ENCODE measurements at regions not wholly inside any gene's neighbourhood (a gene's known extent, or its start where the extent isn't known, plus 50 kb on each side); places are given as distances from the start of the nearest gene placed in this dataset.
A peak's percentile ranks its signal among the peaks of the same experiment; 100 is the strongest.
"Not testable (repeated sequence)": the region's sequence is repeated elsewhere in the genome, so short reads cannot be mapped to it uniquely, and the experiment has no call there.

GRCh38 chr2:201568217-201568820 is 75.0 kb downstream of the TMEM237 start:
- DNase-seq (ENCODE audit: low read depth): no peak

DNA sequence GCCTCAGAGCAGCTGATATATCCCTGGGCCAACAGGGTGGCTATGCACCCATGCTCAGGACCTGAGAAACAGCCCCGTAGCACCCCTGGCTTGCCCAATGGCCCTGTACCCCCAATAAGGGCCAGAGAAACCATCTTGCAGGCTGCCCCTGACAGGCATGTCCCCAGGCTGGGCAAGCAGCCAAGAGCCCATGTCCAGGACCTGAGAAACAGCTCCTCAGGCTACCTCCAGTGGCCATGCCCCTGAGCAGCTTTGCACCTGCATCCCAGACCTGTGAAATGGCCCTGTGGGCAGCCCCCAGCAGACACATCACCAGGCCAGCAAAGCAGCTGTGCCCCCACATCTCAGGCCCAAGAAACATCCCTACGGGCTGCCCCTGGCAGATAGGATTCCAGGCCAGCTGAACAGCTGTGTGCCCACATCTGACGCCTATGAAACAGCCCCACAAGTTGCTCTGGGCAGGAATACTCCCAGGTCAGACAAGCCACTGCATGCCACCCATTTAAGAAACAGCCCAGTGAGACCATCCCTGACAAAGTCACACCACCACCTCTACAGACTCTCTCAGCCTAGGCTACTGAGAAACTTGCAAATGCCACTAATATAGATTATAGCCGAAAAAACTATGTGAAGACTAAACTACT is 84.1 kb downstream of the TMEM237 start:
- no peak for DNase-seq (ENCODE audit: low read depth)

GRCh38 chr2:201558665-201559064 is 84.6 kb downstream of the TMEM237 start:
- DNase-seq (ENCODE audit: low read depth): no peak

- no peak for DNase-seq (ENCODE audit: low read depth)
Measured at GRCh38 chr2:201558232-201558631, 85.1 kb downstream of the TMEM237 start.

- no peak for DNase-seq (ENCODE audit: low read depth)
Measured at GRCh38 chr2:201551901-201552300, 91.4 kb downstream of the TMEM237 start.

DNA sequence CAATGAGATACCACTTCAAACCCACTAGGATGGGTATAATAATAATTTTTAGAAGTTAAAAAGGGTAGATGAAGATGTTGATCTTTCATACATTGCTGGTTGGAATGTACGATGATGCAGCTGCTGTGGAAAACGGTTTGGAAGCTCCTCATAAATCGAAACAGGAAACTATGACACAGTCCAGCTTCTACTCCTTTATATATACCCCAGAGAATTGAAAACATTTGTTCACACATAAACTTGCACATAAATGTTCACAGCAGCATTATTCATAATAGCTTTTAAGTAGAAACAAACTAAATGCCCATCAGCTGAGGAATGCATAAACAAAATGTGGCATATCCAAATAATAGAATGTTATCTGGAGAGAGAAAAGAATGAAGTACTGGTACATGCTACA is 95.0 kb downstream of the STRADB start:
- peak; percentile 52 for DNase-seq (ENCODE audit: low read depth)

- DNase-seq (ENCODE audit: low read depth): no peak
Measured at GRCh38 chr2:201542291-201542690, 90.8 kb downstream of the STRADB start.

- not testable (repeated sequence) for DNase-seq (ENCODE audit: low read depth)
Measured at GRCh38 chr2:201539271-201539670, 87.7 kb downstream of the STRADB start.

GRCh38 chr2:201538025-201538424 is 86.5 kb downstream of the STRADB start:
- DNase-seq (ENCODE audit: low read depth): no peak

DNA sequence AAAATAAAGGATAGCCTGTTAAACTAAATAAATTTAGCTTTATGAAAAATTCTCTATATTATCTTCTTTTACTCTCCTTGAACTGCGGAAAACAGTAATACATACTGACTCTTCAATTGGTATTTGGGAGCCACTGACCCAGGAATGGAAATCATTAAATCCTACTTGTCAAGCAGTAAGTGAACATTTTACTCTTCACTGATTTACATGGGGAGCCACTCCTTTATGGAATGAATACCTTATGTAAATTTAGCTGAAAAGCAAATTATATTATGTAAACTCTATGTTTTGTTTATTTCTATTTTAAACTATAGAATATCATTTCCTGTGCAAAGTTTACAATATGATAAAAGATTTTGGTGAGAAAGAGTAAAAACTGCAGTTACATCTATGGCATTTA is 85.2 kb downstream of the STRADB start:
- DNase-seq (ENCODE audit: low read depth): no peak

GRCh38 chr2:201536046-201536445 is 84.5 kb downstream of the STRADB start:
- DNase-seq (ENCODE audit: low read depth): no peak

DNA sequence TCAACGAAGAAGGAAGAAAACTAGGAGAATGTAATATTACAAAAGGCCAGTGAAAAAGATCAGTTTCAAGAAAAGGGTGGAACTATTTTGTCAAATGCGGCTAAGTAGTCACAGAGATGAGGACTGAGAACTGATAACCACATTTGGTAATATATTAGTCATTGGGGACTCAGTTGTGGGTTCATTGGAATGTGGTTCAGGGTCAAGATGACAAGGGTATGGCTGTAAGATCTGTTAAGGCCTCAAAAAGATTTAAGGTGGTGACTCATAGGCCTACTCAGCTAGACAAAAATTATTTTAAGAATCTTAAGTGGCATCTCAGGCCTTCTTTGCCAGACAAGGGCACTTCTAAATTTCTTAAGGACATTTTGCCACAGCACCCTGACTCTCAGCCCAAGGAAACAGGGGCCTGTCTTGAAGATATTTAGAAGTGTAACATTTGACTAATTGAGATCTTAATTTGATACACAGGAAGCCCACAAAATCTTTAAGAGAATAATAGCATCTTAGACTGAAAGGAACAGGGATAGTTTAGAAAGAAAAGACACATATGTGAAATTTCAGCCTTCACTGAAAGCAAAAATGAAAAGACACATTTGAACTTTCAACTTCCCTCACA is 81.3 kb downstream of the STRADB start:
- peak; percentile 98 for DNase-seq (ENCODE audit: low read depth)
